ENCODE measurements at regions not wholly inside any gene's neighbourhood (a gene's known extent, or its start where the extent isn't known, plus 50 kb on each side); places are given as distances from the start of the nearest gene placed in this dataset.

DNA sequence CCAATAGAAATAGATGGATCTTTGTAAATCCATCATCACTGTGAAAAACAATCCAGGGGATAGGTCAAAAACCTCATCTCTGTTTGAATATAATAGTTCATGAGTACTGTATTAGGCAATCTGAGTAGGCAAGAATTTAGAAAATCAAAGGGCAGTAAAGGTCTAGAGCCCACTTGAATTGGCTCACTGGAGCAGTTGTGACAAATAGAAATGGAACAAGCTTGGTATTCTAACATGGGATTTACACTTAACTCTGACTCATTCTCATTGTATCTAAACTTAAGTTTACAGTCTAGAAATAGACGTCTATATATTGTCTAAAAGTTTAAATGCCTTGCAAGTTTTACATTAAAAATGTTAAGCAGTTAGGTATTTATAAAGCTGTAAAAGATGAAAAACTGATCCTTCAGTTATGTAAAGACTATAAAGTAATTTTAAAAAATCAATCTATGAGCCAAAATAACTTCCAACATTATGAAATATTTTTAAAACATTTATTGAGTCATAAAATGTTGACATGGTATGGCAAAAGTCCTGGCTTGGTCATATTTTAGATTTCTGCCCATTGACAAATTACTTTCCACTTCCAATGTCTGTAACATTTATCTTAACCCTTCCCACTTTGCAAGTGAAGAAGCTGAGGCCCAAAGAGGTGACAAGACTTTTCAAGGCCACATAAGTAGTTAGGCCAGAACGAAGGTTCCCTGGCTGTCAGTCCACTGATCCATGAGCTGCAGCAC is 203.7 kb upstream of the NREP start:
- TF ChIP-seq, protein P1, sequence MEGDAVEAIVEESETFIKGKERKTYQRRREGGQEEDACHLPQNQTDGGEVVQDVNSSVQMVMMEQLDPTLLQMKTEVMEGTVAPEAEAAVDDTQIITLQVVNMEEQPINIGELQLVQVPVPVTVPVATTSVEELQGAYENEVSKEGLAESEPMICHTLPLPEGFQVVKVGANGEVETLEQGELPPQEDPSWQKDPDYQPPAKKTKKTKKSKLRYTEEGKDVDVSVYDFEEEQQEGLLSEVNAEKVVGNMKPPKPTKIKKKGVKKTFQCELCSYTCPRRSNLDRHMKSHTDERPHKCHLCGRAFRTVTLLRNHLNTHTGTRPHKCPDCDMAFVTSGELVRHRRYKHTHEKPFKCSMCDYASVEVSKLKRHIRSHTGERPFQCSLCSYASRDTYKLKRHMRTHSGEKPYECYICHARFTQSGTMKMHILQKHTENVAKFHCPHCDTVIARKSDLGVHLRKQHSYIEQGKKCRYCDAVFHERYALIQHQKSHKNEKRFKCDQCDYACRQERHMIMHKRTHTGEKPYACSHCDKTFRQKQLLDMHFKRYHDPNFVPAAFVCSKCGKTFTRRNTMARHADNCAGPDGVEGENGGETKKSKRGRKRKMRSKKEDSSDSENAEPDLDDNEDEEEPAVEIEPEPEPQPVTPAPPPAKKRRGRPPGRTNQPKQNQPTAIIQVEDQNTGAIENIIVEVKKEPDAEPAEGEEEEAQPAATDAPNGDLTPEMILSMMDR (conservative IDR thresholded peaks at IDR 0.05; ENCODE audit: low read depth, low read length), result no peak
- no peak for TF ChIP-seq SMC3 (IDR thresholded peaks at IDR 0.05; ENCODE audit: low read depth, low read length)
